ENCODE measurements at regions not wholly inside any gene's neighbourhood (a gene's known extent, or its start where the extent isn't known, plus 50 kb on each side); places are given as distances from the start of the nearest gene placed in this dataset.
"Not testable (repeated sequence)": the region's sequence is repeated elsewhere in the genome, so short reads cannot be mapped to it uniquely, and the experiment has no call there.

- H3K9ac ChIP-seq (ENCODE audit: low read depth, low read length): no peak overlapping the region
- no peaks in the 10 kb centered on the region for H3K36me3 ChIP-seq (ENCODE audit: insufficient read depth, low read length)
- H3K9me3 ChIP-seq (ENCODE audit: control insufficient read depth, insufficient read depth, low read length): no peaks in the 10 kb centered on the region
- H3K4me1 ChIP-seq (ENCODE audit: insufficient read depth, low read length): no peaks in the 10 kb centered on the region
These were observed 1154.6 kb downstream of the BRINP3 start for GRCh38 chr1:189323091-189323490.

- not testable (repeated sequence) for H3K36me3 ChIP-seq (ENCODE audit: insufficient read depth, low read length); H3K4me1 ChIP-seq (ENCODE audit: insufficient read depth, low read length); H3K9ac ChIP-seq (ENCODE audit: low read depth, low read length); H3K9me3 ChIP-seq (ENCODE audit: control insufficient read depth, insufficient read depth, low read length)
These were observed 1146.6 kb downstream of the BRINP3 start for GRCh38 chr1:189331071-189331470.

- no peaks in the 10 kb centered on the region for H3K9me3 ChIP-seq (ENCODE audit: control insufficient read depth, insufficient read depth, low read length)
- no peak overlapping the region for H3K9ac ChIP-seq (ENCODE audit: low read depth, low read length)
- H3K4me1 ChIP-seq (ENCODE audit: insufficient read depth, low read length): no peaks in the 10 kb centered on the region
- H3K36me3 ChIP-seq (ENCODE audit: insufficient read depth, low read length): no peaks in the 10 kb centered on the region
These were observed 1141.3 kb downstream of the BRINP3 start for GRCh38 chr1:189336115-189337100.

- H3K36me3 ChIP-seq (ENCODE audit: insufficient read depth, low read length): no peaks in the 10 kb centered on the region
- no peak overlapping the region for H3K9ac ChIP-seq (ENCODE audit: low read depth, low read length)
- no peaks in the 10 kb centered on the region for H3K9me3 ChIP-seq (ENCODE audit: control insufficient read depth, insufficient read depth, low read length)
- H3K4me1 ChIP-seq (ENCODE audit: insufficient read depth, low read length): no peaks in the 10 kb centered on the region
These were observed 1128.1 kb downstream of the BRINP3 start for GRCh38 chr1:189349607-189350006.

DNA sequence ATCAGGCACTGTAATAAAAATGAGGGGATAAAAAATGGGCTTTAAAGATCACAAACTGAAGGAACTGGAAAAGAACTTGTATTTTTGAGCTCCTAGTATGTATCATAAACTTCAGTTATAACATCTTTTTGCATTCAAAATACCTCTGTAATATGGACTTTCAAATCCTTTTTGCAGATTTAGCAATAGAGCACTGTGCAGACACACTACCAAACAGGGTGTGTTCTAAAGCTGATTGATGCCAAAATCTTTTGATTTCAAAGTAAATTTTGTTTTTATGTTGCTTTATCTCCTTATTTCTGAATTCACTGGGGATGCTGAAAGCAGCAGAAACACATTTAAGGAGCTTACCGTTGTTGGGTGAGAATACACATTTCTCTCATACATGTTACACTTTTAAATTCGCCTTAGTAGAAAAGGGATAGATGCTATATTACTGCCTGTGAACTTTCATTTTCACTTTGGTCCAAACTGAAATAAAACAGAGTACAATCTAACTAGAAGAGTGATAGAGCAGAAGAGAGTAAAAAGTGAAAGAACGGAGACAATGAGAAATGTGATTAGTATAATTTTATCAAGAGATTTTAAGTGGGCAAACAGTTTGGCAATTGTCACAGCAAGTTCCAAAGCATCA is 1126.6 kb downstream of the BRINP3 start:
- H3K4me1 ChIP-seq (ENCODE audit: insufficient read depth, low read length): no peaks in the 10 kb centered on the region
- no peaks in the 10 kb centered on the region for H3K36me3 ChIP-seq (ENCODE audit: insufficient read depth, low read length)
- no peaks in the 10 kb centered on the region for H3K9me3 ChIP-seq (ENCODE audit: control insufficient read depth, insufficient read depth, low read length)
- no peak overlapping the region for H3K9ac ChIP-seq (ENCODE audit: low read depth, low read length)

DNA sequence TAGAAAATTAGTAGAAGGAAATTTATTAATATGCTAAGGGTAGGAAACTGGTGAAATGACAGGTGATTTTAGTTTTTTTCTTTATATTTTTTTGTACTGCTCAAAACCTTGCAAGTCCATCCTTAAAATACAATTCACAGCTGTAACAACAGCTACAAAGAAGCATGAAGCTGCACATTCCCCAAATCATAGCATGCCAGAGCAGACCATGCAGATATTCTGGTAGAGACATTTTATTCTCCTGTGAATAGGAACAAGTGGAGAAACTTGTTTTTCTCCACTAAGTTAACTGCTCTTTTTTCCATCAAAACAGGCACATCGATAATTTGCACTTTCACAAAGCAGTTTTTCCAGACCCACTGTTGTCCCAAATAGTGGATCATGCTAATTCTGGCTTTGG is 1125.7 kb downstream of the BRINP3 start:
- Histone ChIP-seq H3K9ac (ENCODE audit: low read depth, low read length) (no peak overlapping the region), H3K4me1 (ENCODE audit: insufficient read depth, low read length) (no peaks in the 10 kb centered on the region), H3K36me3 (ENCODE audit: insufficient read depth, low read length) (no peaks in the 10 kb centered on the region), H3K9me3 (ENCODE audit: control insufficient read depth, insufficient read depth, low read length) (no peaks in the 10 kb centered on the region)

- Histone ChIP-seq H3K9me3 (ENCODE audit: control insufficient read depth, insufficient read depth, low read length) (no peaks in the 10 kb centered on the region), H3K36me3 (ENCODE audit: insufficient read depth, low read length) (no peaks in the 10 kb centered on the region), H3K4me1 (ENCODE audit: insufficient read depth, low read length) (no peaks in the 10 kb centered on the region), H3K9ac (ENCODE audit: low read depth, low read length) (no peak overlapping the region)
These were observed 1121.5 kb downstream of the BRINP3 start for GRCh38 chr1:189356206-189356605.

GRCh38 chr1:189357317-189357716 is 1120.3 kb downstream of the BRINP3 start:
- Histone ChIP-seq H3K36me3 (ENCODE audit: insufficient read depth, low read length) (no peaks in the 10 kb centered on the region), H3K9me3 (ENCODE audit: control insufficient read depth, insufficient read depth, low read length) (no peaks in the 10 kb centered on the region), H3K9ac (ENCODE audit: low read depth, low read length) (no peak overlapping the region), H3K4me1 (ENCODE audit: insufficient read depth, low read length) (no peaks in the 10 kb centered on the region)

GRCh38 chr1:189369612-189370011 is 1108.1 kb downstream of the BRINP3 start:
- Histone ChIP-seq H3K9me3 (ENCODE audit: control insufficient read depth, insufficient read depth, low read length) (no peaks in the 10 kb centered on the region), H3K4me1 (ENCODE audit: insufficient read depth, low read length) (no peaks in the 10 kb centered on the region)

GRCh38 chr1:189374816-189375215 is 1102.8 kb downstream of the BRINP3 start:
- Histone ChIP-seq H3K4me1 (ENCODE audit: insufficient read depth, low read length) (no peaks in the 10 kb centered on the region), H3K36me3 (ENCODE audit: insufficient read depth, low read length) (no peaks in the 10 kb centered on the region), H3K9ac (ENCODE audit: low read depth, low read length) (no peak overlapping the region), H3K9me3 (ENCODE audit: control insufficient read depth, insufficient read depth, low read length) (no peaks in the 10 kb centered on the region)

More at GRCh38 chr1:189369612-189370011, 1108.1 kb downstream of the BRINP3 start:
- no peak overlapping the region for H3K9ac ChIP-seq (ENCODE audit: low read depth, low read length)
- no peaks in the 10 kb centered on the region for H3K36me3 ChIP-seq (ENCODE audit: insufficient read depth, low read length)

DNA sequence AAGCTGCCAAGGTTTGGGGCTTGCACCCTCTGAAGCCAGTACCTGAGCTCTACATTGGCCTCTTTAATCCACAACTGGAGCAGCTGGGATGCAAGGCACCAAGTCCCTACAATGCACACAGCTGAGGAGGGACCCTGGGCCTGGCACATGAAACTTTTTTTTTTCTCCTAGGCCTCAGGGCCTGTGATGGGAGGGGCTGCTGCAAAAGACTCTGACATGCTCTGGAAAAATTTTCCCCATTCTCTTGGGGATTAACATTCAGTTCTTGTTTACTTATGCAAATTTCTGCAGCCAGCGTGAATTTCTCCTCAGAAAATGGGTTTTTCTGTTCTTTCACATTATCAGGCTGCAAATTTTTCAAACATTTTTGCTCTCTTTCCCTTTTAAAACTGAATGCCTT is 1072.2 kb downstream of the BRINP3 start:
- H3K9me3 ChIP-seq (ENCODE audit: control insufficient read depth, insufficient read depth, low read length): peaks cover 7% of the 10 kb centered on the region
- no peaks in the 10 kb centered on the region for H3K4me1 ChIP-seq (ENCODE audit: insufficient read depth, low read length)
- no peak overlapping the region for H3K9ac ChIP-seq (ENCODE audit: low read depth, low read length)
- H3K36me3 ChIP-seq (ENCODE audit: insufficient read depth, low read length): no peaks in the 10 kb centered on the region; the same call in 1 of the 2 replicates

DNA sequence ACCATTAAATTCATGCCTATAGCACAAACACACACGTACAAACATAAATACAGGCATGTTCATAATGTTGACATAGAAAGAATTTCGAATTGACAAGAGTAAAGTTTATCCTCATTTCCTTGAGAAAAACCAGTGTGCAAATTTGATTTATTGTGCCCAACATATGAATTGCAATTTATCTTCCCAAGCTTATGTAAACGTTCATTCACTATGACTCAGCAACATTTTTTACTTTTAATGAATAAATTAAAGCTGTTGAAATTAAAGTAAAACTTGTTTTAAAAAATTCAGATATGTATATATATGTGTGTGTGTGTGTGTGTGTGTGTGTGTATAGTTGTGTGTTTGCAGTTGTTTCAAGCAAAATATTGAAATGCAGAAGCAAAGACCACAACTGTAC is 1067.9 kb downstream of the BRINP3 start:
- no peak overlapping the region for H3K9ac ChIP-seq (ENCODE audit: low read depth, low read length)
- H3K4me1 ChIP-seq (ENCODE audit: insufficient read depth, low read length): no peaks in the 10 kb centered on the region
- H3K9me3 ChIP-seq (ENCODE audit: control insufficient read depth, insufficient read depth, low read length): peaks cover 6% of the 10 kb centered on the region
- no peaks in the 10 kb centered on the region; the same call in 1 of the 2 replicates for H3K36me3 ChIP-seq (ENCODE audit: insufficient read depth, low read length)

- Histone ChIP-seq H3K36me3 (ENCODE audit: insufficient read depth, low read length) (no peaks in the 10 kb centered on the region), H3K9me3 (ENCODE audit: control insufficient read depth, insufficient read depth, low read length) (no peaks in the 10 kb centered on the region), H3K9ac (ENCODE audit: low read depth, low read length) (no peak overlapping the region), H3K4me1 (ENCODE audit: insufficient read depth, low read length) (no peaks in the 10 kb centered on the region)
These were observed 1052.8 kb downstream of the BRINP3 start for GRCh38 chr1:189424746-189425331.

DNA sequence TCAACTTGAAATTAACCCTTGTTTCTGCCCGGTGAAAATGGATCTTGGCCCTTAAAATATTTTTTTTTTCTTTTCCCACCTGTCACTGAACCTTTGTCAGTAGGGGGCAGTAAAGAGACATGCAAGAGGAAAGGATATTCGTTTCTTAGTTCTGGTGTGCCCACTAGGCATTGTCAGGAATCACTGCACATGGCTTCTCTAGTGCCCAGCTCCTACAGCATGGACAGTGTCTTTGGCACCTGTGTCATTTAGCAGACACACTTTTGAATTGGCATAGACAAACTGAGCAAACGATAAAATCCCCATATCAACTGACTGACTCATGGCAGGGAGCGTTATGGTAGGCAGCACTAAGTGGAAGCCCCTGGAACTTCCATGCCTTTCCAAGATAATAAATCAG is 1048.1 kb downstream of the BRINP3 start:
- Histone ChIP-seq H3K9me3 (ENCODE audit: control insufficient read depth, insufficient read depth, low read length) (no peaks in the 10 kb centered on the region), H3K36me3 (ENCODE audit: insufficient read depth, low read length) (no peaks in the 10 kb centered on the region), H3K9ac (ENCODE audit: low read depth, low read length) (no peak overlapping the region), H3K4me1 (ENCODE audit: insufficient read depth, low read length) (no peaks in the 10 kb centered on the region)
